NCI-H2171 (cell line): ENCODE measurements at regions not wholly inside any gene's neighbourhood (a gene's known extent, or its start where the extent isn't known, plus 50 kb on each side); places are given as distances from the start of the nearest gene placed in this dataset.

Experiments used
- DNase-seq: peaks from one replicate; lab custom pipeline; 2025; lab: John Stamatoyannopoulos, UW

- no peak for DNase-seq
These were observed 477.3 kb upstream of the IRAK1BP1 start for GRCh38 chr6:78390066-78390465.

GRCh38 chr6:78397499-78397898 is 469.9 kb upstream of the IRAK1BP1 start:
- no peak for DNase-seq

DNA sequence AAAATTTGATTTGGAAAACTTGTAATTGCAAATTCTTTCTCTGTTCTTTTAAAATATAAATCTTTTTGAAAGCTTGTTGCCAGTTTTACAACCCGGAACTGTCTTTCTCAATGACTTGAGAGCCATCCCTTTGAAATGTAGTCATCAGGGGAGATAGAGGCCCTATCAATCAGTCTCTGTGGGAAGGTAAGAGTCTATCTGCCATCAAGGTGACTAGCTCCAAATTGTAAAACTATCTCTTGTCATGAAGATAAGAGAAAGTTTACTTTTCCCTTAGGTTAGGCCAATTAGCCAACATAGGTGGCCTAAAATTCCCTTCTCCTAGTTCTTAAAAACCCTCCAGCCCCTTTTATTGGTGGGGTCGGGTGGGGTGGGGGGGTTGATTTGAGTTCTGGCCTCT is 469.1 kb upstream of the IRAK1BP1 start:
- DNase-seq = no peak

DNA sequence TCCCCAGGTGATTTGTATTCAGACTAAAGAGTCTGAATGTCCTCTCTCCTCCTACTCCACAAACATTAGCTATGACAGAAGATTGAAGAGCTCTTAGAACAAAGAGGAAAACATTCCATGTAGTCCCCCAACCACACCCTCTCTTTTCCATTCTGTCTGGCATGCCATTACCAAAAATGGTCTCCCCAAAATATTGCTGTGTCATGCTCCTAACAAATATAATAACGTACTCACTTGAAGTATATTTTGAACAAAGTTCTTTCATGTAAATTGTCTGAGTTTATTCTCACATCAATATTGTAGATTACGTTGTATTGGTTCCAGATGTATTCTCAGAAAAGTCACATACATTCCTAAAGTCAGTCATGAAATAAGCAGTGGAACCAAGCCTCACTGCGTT is 467.3 kb upstream of the IRAK1BP1 start:
- no peak for DNase-seq

DNA sequence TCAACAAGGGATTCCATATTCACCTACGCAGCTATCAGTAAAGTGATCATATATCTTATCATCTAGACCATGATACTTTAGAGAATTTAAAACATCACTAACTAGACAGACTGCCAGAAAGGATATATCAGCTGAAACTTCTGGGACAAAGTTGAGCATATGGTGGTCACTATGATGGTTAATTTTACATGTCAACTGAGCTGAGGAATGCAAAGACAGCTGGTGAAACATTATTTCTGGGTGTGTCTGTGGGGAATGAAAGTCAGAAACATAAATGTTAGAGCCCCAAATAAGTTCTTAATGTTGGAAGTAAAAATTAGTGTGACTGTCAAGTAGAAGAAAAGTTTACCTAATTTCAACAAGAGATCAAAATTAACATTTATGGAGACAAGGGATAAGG is 440.0 kb upstream of the IRAK1BP1 start:
- DNase-seq = no peak

DNA sequence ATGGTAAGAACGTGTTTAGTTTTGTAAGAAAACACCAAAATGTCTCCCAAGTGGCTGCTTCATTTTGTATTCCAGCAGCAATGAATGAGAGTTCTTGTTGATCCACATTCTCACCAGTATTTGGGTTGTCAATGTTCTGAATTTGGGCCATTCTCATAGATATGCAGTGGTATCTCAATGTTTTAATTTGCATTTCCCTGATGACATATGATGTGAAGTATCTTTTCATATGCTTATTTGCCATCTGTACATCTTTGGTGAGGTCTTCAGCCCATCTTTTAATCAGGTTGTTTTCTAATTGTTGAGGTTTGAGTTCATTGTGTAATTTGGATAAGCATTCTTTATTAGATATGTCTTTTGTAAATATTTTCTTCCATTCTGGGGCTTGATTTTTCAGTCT is 436.8 kb upstream of the IRAK1BP1 start:
- no peak for DNase-seq

DNA sequence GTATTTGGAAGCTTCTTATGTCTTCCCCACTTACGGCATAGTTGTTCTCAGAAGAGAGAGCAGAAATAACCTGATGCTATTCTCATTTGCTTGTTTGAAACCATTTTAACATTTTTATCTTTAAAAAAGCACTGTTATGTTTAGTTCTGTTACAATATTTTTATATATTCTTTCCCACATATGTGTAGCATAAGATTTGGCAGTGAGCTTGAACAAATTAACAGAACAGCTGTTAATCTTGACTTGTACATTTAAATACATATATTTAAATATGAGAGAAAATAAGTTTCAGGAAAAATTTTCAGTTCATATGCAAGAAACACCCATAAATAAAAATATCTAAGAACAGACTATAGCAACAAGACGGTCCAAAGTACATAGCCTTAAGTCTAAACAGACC is 431.7 kb upstream of the IRAK1BP1 start:
- DNase-seq = no peak

- DNase-seq = no peak
These were observed 431.0 kb upstream of the IRAK1BP1 start for GRCh38 chr6:78436335-78436734.

GRCh38 chr6:78438135-78438534 is 429.2 kb upstream of the IRAK1BP1 start:
- no peak for DNase-seq

- no peak for DNase-seq
These were observed 406.6 kb upstream of the IRAK1BP1 start for GRCh38 chr6:78460711-78461110.

DNA sequence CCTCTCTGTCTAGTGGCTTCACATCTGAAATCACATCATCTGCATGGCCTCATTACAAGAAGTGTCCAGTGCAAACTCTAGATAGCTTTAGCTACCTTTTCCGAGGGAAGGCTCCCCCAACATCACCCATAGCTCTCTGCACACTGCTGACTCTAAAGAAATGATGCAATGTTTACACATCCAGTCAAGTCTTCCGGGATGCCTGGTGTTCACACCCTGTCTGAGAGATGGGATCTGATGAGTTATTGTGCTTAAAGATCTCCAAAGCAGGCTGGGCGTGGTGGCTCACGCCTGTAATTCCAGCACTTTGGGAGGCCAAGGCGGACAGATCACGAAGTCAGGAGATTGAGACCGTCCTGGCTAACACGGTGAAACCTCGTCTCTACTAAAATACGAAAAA is 404.6 kb upstream of the IRAK1BP1 start:
- no peak for DNase-seq

DNA sequence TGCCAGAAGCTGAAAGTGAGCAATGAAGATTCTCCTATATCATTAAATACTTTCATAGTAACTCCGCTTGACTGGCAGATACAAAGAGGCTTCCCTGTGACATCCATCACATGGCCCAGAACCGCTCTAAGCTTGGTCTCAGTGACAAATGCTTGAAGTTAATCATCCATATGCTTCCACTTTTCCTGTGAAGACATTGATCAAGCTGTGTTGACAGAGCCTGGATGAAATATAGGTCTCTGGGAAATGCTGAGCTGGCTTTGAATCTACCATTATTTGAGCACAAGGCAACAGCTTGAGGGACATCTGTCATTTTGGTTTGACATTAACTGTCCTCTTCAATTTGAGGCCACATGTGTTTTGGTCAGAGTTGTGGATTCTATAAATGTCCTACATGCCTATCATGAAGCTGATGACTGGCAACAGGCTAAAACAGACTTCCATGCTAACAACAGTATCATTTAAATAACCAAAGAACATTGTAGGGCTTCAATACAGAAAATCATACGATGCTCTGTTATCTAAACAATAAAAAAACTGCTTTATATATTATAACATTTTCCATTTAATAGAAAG is 402.2 kb upstream of the IRAK1BP1 start:
- DNase-seq = no peak

DNA sequence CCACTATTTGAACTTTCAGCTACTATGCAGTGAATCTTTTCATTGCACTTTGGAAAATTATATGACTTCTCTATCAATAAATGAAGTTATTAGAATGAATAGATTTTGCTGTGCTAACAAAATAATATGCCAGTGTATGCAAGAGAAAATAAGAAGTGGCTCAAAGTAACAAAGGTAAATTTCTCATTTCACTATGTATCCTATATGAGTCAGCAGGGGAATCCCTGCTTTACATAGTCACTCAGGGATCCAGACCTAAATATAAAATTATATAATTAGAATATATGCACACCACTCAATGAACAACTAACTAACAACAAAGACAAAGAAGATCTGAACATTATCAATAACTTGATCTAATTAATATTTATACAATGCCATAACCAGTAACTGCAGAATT is 390.8 kb upstream of the IRAK1BP1 start:
- no peak for DNase-seq

DNA sequence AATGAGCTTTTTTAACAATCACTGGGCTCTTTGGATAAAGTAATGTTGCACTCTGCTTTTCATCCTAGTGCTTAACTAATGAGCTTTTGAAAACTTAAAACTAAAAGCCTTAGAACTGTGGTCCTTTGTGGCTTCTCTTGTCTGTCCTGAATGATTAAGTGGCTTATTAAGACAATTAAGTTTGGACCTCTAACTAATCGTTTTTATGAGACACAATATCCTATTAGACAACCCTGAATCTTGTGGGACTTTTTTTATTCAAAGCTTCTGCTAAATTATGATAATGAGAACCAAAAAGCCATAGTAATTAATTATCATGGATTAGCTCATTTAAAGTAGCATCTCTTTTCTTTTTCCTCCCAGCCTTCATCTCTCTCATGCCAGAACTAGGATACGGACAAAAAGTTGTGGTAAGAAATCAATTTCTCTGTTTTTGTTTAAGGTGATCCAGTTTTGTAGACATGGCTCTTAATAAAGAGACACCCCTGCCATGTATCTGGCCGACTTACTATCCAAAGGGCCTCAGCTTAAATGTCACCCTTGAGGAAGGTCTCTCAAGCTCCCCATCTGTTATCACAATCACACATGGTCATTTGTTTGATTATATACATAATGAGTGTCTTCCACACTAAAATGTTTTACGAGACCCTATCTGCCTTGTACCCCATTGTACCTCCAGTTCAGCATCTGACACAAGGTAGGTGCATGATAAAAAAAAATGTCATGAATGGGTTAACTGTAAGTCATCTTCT is 384.4 kb upstream of the IRAK1BP1 start:
- no peak for DNase-seq

GRCh38 chr6:78483553-78484197 is 383.7 kb upstream of the IRAK1BP1 start:
- no peak for DNase-seq

DNA sequence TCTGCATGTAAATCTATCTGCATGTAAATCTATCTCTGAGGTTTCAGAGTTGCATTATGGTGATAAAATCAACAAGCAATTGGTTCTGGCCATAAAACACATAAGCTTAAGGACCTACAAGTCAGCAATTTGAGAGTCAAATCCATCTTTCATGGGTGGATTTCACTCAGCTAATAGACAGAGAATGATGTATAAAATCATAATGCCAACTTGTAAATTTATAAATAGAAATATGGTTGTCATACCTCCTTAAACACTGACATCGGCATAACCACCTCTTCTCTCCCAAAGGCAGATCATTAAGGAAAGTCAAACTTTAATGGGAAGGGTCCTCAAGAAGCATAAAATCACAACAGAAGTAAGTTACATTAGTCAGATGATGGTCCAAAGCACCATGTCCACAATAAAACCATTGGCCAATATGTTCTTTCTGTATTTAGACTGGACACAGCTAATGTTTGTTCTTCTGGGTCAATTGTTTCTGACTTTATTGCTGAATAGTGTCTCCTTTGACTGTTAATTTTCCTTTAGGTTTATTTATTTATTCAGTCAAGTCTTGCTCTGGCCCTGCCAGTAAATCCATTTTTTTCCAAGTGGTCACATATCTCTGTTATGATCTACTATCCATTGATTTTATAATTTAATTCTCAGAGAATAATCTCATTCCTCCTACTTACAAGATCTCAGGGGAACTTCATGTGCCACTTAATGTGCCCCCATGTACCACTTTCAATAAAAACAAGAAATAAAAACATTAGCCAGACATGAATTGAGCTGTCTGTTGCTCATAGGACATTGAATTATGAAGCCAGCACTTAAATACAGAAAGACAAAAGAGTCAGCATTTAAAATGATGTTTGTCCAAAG is 382.9 kb upstream of the IRAK1BP1 start:
- DNase-seq = no peak

DNA sequence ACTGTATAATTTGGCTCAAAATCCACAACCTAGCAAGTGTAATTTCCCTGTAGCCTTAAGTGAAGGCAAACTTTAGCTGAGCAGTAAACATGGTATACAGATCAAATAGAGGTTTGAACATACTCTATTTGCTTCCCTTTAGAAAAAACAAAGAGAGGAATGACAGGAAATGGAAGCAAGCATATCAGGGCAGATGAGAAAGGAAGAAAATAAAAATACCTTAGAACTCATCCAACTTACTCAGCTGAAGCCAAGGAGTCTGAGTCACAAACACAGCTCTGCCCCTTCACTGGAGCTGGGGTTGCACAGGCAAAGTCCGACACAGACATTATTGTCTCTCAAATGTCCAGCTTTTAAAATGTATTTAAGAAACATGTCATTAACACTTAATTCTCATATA is 379.9 kb upstream of the IRAK1BP1 start:
- DNase-seq = no peak

DNA sequence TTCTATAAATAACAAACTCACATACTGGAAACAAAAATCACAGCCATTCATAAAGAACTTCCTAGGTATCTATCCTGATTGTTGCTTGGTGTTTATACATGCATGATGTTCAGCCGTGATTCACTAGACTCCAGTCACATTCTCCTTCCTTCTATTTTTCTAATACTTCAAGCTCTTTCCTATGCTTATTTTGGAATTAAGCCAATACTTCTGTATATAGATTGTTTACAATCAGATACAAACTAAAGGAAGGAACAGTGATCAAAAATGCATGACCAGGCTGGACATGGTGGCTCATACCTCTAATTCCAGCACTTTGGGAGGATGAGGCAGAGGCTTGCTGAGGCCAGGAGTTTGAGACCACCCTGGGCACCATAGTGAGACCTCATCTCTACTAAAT is 377.5 kb upstream of the IRAK1BP1 start:
- DNase-seq = no peak

DNA sequence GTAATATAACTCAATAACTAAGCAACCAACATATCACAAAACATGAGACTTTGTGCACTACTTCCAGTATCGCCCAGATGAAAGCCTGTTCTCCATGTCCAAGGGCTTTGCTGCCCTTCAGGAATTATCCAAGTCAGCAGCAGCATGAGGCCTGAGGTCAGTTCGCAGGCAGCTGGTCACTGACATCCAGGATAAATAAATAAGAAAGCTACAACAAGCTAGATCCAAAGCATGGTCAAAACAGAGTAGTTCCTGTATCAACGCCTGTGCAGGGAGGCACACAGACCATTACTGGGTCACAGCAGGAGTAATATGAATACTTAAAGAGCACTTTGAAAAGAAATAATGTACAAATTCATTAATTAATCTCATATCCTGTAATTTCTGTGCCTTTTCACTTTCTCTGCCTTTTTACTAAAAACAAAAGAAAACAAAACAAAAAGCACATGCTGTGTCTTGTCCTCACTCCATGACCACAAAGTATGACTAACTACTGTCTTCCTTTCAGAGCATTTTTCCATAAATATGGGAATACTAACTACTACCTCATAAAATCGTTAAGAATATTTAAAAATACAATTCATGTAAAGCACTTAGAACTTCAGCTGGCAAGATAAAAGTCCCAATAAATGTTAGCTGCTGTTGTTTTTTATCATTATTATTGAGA is 374.9 kb upstream of the IRAK1BP1 start:
- DNase-seq = no peak

DNA sequence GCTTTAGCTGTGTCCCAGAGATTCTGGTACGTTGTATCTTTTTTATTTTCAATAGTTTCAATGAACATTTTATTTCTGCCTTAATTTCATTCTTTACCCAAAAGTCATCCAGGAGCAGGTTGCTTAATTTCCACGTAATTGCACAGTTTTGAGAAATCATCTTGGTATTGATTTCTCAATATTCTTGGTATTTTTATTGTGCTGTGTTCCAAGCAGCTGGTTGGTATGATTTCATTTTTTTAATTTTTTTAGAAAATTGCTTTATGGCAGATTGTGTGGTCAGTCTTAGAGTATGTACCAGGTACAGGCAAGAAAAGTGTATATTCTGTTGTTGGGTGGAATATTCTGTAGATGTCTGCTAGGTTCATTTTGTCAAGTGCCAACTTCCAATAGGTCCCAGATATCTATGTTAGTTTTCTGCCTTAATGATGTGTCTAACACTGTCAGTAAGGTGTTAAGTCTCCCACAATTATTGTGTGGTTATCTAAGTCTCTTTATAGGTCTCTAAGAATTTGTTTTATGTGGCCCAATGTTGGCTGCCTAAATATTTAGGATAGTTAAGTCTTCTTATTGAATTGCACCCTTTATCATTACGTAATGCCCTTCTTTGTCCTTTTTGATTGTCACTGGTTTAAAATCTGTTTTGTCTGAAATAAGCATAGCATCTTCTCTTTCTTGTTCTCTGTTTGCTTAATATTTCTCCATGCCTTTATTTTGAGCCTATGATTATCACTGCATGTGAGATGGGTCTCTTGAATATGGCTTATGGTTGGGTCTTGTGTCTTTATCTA is 366.9 kb upstream of the IRAK1BP1 start:
- no peak for DNase-seq

- DNase-seq = no peak
These were observed 364.9 kb upstream of the IRAK1BP1 start for GRCh38 chr6:78502386-78502887.
